GM18508 (cell line): ENCODE measurements at regions not wholly inside any gene's neighbourhood (a gene's known extent, or its start where the extent isn't known, plus 50 kb on each side); places are given as distances from the start of the nearest gene placed in this dataset.
"Not testable (repeated sequence)": the region's sequence is repeated elsewhere in the genome, so short reads cannot be mapped to it uniquely, and the experiment has no call there.

Source experiments
- ATAC-seq: cut with Tn5 transposase; IDR thresholded peaks from one replicate; pipeline ENCODE4 v1.9.1; 2021; ENCODE audit warnings: moderate number of reproducible peaks; ENCODE audit not compliant: insufficient read depth, unreplicated experiment

- not testable (repeated sequence) for ATAC-seq
Measured at GRCh38 chr21:5065240-5066211, 5455.9 kb upstream of the TPTE start.

GRCh38 chr21:5066682-5067251, 5454.6 kb upstream of the TPTE start:
- ATAC-seq: not testable (repeated sequence)

- not testable (repeated sequence) for ATAC-seq
Measured at GRCh38 chr21:5067326-5068048, 5453.9 kb upstream of the TPTE start.

GRCh38 chr21:5068649-5069048, 5452.7 kb upstream of the TPTE start:
- ATAC-seq: not testable (repeated sequence)

GRCh38 chr21:5071180-5071579, 5450.2 kb upstream of the TPTE start:
- ATAC-seq: not testable (repeated sequence)

GRCh38 chr21:5076854-5077253, 5444.5 kb upstream of the TPTE start:
- not testable (repeated sequence) for ATAC-seq

- ATAC-seq: not testable (repeated sequence)
Measured at GRCh38 chr21:5079361-5079760, 5442.0 kb upstream of the TPTE start.

GRCh38 chr21:5080015-5080414, 5441.4 kb upstream of the TPTE start:
- ATAC-seq: not testable (repeated sequence)

GRCh38 chr21:5084246-5084645, 5437.1 kb upstream of the TPTE start:
- not testable (repeated sequence) for ATAC-seq

- not testable (repeated sequence) for ATAC-seq
Measured at GRCh38 chr21:5085456-5085855, 5435.9 kb upstream of the TPTE start.

GRCh38 chr21:5086416-5086815, 5435.0 kb upstream of the TPTE start:
- ATAC-seq: not testable (repeated sequence)

- ATAC-seq: not testable (repeated sequence)
Measured at GRCh38 chr21:5088820-5089219, 5432.6 kb upstream of the TPTE start.

GRCh38 chr21:5089399-5090089, 5431.8 kb upstream of the TPTE start:
- ATAC-seq: not testable (repeated sequence)

GRCh38 chr21:5090132-5091079, 5431.0 kb upstream of the TPTE start:
- not testable (repeated sequence) for ATAC-seq

- ATAC-seq: not testable (repeated sequence)
Measured at GRCh38 chr21:5091274-5091673, 5430.1 kb upstream of the TPTE start.

GRCh38 chr21:5095628-5096027, 5425.8 kb upstream of the TPTE start:
- ATAC-seq: not testable (repeated sequence)

GRCh38 chr21:5098010-5098743, 5423.2 kb upstream of the TPTE start:
- not testable (repeated sequence) for ATAC-seq

- not testable (repeated sequence) for ATAC-seq
Measured at GRCh38 chr21:5100604-5101174, 5420.7 kb upstream of the TPTE start.
